HG03280 (cell line): ENCODE measurements at regions not wholly inside any gene's neighbourhood (a gene's known extent, or its start where the extent isn't known, plus 50 kb on each side); places are given as distances from the start of the nearest gene placed in this dataset.

Source experiments
- ATAC-seq: cut with Tn5 transposase; IDR thresholded peaks from one replicate; pipeline ENCODE4 v1.9.1; 2021; ENCODE audit warnings: mild to moderate bottlenecking, moderate library complexity; ENCODE audit not compliant: unreplicated experiment

DNA sequence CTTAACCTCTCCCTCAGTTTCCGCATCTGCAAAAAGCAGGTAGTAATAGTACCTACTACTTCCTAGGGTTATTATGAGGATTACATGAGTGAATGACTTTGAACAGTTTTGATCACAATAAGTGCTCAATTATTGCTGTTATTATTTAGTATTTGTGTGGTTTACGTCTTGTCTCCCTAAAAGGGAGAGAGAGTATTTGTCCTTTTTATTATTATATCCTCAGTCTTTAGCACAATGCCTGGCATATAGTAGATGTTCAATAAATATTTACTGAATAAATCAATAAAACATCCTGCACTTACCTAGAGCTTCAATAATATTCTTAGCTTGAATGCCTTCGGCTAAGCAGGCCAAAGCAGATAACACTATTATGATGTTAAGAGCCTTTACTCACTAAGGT, 160.0 kb downstream of the TANC2 start:
- ATAC-seq, result no peak

DNA sequence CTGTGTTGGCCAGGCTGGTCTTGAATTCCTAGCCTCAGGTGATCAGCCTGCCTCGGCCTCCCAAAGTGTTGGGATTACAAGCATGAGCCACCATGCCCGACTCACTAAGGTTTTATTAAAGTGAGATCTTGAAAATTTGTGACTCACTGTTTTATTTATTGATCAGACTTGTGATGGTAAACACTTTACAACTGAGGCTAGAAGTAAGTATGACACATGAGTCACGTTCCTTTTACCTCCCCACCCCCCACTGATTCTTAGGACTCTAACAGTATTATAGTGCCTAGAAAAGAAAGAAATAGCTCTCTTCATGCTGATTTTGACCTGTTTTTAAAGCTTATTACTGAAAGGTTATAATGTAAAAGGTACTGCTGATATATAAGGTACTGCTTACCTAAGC, 160.6 kb downstream of the TANC2 start:
- ATAC-seq, result no peak

DNA sequence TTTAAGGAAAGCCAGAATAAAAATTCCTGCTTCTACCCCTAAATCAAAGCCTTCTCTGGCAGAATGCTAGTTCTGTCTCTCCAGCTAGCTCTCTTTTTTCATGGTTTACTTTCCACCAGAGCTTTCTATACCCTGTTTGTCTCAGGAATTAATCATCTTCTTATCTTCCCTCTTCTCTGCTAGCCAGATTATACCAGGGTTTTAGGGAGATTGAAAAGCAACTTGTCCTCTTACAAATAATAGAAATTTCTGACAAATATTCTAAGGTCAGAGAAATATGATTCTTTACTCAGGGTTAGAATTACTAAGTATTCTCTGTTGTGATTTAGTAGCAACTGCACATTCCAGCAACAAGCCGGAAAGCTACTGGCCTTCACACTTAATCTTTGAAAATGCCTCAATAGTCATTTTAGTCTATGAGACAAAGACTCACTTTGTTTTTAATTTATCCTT, 166.4 kb downstream of the TANC2 start:
- no peak for ATAC-seq

DNA sequence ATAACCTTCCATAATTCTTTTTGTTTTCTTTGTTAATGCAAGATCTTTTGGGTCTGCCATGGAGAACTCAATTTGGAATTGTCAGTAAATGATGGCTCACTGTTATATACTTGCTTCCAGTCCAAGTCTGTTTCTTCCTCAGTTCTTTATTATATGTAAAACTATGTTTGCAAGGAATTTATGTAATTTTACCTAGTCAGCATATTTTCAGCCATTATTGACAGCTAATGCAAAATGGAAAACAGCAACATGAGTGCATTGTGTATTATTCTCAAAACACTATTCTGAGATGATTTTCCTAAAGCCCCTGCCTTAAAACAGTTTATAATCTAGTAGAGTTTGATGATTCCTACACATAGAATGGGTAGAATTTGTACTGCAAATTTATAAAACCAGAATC, 167.5 kb downstream of the TANC2 start:
- ATAC-seq, result no peak

DNA sequence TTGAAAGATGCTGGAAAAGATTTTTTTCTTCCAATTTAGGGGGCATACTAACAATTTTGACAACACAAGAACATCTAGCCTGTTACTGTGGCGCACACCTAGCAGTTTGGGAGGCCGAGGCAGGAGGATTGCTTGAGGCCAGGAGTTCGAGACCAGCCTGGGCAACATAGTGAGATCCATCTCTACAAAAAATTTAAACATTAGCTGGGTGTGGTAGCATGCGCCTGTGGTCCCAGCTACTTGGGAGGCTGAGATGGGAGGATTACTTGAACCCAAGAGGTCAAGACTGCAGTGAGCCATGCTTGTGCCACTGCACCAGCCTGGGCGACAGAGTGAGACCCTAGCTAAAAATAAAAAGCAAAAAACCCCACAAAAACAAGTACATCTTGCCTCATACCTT, 168.8 kb downstream of the TANC2 start:
- no peak for ATAC-seq

DNA sequence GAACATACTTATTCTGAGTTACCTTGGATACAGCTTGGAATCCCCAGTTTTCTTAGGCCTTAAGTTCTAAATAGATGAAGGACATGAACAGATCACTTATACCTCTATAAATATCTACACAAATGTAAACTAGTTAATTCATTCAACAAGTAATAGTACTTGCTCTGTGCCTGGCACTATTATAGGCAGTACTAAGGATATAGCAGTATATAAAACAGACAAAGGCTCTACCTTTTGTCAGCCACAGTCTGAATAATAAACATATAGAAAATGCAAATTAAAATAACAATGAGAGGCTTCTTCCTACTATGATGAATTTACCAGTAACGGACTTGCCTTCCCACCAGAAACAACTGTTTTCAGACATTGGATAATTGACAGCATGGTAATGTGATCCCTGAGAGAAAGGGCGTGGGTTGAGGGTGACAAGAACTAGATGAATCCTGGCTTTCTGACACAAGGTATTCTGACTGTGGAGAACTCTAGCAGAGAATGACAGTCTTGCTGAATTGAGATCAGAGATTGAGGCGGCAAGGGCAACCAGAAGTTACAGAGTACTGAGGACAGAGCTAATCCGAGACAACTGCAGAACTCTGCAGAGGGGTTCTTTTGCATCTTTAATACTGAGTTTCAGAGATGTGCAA, 170.5 kb downstream of the TANC2 start:
- ATAC-seq, result no peak

DNA sequence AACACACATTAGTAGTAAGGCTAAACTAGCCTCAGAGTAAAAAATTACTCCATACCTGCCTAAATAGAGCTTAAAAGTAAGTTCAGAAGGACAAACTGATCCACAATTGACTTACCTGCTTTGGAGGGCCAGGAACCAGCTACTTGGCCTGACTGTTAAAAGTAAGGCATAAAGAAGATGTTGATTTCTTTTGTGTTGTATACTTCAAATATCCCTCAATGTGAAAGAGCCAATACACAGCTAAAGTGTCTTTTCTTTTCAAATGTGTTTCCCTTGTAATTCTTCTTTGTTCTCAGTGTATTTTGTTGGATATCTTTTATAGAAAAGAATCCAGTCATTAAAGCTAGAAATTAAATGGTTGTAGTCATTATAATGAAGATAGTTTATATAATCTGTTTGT, 171.1 kb downstream of the TANC2 start:
- ATAC-seq, result no peak

DNA sequence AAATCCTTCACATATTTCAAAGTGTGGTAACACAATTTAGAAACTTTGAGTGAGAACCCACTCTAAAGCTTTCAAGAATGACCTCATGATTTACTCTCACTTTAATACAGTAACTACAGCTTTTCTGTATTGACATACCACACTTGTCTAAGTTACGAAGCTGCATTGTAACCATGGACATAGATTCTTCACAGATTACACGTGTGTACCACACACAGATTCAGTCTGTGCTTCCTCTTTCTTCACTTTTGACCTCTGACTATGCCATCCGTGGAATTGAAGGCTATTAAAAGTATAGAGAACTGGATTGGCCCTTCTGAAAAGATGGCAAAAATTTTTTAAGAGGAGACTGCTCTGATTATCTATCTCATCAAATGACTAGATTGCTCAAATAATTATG, 172.7 kb downstream of the TANC2 start:
- no peak for ATAC-seq

DNA sequence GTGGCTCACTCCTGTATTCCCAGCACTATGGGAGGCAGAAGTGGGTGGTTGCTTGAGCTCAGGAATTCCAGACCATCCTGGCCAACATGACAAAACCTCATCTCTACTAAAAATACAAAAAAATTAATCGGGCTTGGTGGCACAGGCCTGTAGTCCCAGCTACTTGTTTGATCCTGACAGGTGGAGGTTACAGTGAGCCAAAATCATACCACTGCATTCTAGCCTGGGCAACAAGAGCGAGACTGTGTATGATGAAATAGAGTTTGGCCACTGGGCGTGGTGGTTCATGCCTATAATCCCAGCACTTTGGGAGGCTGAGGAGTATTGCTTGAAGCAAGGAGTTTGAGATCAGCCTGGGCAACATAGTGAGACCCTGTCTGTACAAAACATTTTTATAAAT, 173.3 kb downstream of the TANC2 start:
- no peak for ATAC-seq

DNA sequence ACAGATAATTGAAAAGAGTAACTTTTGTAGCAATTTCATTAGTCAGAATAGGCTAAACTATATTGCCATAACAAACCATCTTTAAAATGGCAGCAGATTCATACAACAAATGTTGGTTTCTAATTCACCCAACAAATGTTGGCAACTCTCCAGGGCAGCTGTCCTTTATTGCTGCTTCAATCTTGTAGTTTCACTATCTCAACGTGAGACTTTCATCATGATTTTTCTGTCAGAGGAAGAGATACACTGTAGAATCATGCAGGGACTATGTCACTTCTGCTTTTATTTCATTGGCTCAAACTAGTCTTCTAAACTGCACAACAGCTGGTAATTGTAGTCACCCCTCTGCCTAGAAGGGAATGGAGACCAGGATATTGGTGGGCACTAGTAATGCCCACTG, 174.2 kb downstream of the TANC2 start:
- peak; percentile 64 for ATAC-seq

DNA sequence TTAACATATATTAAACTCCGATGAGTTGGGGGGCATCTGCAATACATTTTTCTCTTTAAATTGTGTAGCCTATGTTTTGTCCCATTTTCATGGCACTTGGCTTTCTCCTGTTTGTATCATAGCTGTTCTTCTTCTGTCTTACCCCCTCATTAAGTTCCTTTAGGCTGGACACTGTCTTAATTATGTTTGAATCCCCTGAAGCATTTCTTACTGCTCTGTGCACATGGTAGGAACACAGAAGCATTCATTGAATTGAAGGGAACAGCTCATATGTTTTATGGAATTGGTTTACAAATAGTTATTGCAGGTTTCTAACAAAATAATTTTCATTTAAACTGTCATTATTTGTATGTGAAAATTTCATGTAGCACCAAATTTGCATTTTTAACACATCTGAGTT, 176.8 kb downstream of the TANC2 start:
- no peak for ATAC-seq

DNA sequence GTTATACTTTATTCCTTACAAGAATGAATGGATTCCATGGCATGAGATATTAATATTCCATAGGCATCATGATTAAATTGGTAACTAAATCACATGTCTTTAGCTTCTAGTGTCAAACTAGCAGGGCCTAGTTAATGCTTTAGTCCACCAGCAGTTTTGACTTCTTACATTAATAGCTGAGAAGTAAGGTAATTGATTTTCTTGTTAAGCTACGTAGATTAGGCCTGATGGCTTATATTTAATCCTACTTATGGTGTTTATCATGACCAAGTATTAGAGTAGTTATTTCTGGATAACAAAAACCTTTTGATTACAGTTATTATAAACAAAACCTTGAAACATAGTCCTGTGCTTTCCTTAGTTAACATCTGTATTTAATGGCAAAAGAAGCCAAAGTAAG, 184.5 kb downstream of the TANC2 start:
- ATAC-seq, result no peak

DNA sequence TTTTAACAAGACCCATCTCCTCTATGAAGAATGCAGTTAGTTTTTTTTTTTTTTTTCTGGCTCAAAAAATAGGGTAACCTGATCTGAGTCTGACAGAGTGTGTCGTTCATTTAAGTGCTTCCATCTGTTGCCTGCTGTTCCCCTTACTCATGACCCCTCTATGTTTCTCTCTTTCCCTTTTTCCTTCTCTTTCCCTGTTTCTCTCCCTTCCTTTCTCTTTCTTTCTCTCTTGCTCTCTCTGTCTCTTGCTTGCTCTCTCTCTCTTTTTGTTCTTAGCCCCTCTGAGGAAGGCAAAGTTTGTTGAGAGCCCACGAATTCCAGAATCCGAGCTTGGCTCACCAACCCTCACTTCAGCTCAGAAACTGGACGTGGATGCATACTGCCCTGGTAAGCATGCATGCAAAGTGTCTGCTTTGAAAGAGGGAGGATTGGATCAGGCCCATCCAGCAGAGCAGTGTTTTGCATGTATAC, 185.0 kb downstream of the TANC2 start:
- ATAC-seq, result no peak

DNA sequence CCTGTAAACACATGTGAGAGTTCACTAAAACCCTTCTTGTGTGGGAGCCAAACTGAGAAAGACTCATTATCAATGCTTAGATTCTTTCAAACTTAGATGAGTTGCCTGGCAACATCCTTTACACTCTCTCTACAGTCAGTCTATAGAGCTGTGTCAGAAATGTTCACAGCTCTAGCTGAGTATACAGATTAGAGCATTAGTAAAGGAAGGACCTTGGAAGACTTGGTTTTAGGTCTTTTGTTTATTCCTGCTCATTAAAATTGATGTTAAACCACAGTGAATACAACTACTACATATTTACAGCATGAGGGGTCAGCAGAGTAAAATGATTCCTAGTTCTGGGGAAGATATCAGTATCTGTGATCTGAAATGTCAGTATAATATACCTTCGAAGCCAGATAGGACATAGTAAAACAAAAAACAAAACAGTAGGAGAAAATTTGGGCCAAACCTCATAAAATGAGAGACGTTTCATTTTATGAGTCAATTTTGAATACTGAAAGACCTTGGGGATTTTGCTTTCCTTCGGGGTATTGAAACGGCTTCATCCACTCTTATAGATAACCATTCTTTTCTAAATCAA, 186.0 kb downstream of the TANC2 start:
- ATAC-seq, result no peak

DNA sequence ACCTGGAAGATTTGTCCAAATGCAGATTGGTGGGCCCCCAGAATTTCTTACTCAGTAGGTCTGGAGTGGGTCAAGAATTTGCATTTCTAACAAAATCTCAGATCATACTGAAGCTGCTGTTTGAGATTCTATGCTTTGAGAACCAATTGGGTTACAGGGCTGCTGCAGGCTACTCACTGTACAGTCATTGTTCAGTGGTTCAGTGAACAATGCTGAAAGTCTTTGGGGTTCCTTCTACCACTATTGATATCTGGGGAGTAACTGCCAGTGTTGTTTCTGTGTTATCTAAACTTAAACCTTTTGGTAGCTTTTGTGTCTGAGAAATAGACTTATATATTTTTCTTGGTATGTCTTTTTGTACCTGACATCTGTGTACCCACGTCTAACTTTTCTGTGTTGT, 187.5 kb downstream of the TANC2 start:
- ATAC-seq, result no peak

DNA sequence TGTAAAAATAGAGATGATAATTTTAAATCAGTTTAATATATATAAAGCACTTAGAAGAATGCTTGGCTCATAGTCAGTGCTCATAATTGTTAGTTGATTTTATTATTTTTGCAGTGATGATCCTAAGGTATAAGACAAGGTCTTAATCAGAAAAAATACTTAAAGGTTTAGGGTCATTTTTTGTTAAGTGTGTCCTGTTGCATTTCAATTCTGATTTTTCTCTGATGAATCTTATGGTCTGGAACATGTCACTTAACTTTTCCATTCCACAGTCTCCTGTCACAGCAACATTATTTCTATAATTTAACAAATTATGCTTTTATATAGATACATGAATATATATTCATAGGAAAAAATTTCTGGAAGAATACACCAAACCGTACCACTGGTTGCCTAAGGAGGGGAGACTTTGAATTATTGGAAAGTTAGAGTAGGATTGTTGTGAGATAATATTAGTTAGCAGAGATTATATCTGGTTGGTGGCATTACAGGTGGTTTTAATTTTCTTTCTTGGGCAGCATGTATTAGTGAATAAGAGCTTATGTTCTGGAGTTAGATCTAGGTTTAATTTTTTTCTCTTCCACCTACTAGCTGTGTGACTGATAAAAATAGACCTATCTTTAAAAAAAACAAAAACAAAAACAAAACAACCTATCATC, 188.7 kb downstream of the TANC2 start:
- no peak for ATAC-seq

DNA sequence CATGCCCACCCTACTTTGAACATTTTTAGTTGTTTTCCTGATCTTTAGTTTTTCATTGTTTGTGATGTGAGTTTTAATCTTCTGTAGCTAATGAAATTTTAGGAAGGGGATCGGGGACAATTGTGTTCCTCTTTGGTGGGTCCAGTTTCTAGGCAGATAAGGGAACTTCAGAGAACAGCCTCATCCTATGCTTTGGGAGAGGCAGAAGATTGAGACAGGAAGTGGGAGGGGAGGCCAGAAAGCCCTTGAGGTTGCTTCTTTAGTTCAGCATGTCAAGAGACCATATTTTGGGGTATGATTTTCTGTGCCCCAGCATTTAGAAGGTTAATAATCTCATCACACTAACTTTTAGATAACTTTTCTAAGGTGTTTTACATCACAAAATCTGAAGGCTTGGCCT, 191.0 kb downstream of the TANC2 start:
- no peak for ATAC-seq

DNA sequence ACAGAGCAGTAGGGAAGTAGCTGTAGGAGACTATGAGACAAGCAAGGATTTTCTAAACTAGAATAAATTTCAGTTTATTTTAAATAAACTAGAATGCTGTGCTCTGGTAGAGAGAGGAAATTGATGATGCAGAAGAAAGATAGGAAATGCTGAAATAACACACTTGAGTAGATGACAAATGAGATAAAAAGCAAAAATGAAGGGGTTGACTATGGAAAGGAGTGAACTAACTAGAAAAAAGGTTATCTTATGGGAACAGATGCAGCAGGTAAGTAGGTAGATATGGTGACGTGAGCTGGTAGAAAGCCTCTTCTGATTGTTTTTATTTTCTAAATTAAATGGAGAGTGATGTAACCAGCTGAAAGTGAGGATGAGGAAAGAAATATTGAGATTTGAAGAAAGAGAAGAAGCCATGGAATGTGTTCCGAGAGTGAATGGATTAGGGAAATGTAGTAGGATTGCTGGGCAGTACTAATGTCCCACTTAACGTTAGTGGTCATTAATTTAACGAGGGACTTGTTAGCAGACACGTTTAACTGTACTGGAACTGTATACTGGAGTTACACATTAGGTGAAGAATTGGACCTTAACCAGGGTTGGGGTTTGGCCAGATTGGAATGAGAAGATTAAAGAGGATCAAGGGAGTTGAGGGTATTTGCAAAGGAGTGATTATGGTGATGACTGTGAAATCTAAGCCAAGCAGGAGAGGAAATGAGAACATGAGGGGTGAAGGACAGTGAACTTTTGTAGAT, 196.5 kb downstream of the TANC2 start:
- ATAC-seq, result no peak

DNA sequence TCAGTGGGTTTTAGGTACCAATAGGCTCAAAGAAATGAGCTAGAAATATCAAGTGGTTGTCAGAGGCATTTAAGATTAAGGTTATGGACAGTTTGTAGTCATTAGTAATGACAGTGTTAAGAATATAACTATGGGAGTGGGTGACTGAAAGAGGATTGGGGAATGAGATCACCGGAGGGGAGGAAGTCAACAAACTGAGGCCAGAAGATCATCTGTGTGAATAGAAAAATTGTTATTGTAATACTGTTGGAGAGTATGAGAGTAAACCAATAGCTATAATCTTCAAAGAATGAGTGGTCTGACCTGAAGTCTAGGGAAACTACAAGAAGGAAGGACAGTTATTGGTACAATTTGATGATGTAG, 197.1 kb downstream of the TANC2 start:
- no peak for ATAC-seq

DNA sequence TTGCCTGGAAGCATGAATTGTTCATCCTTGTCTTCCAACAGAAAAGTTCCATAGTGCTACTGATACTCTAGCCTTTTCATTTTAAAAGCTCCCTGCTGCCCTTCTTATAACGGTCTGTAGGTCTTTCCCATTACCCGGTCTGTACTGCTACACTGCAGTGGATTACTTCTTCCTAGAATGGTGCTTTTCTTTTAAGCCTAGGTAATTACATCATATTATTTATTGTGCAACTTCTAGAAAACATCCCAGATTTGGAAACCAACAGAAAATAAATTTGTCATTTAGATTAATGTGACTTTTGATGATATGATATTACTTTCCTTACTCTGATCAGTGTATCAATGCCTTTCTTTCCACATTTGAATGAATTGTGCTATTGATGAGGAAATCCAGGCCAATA, 199.4 kb downstream of the TANC2 start:
- no peak for ATAC-seq

DNA sequence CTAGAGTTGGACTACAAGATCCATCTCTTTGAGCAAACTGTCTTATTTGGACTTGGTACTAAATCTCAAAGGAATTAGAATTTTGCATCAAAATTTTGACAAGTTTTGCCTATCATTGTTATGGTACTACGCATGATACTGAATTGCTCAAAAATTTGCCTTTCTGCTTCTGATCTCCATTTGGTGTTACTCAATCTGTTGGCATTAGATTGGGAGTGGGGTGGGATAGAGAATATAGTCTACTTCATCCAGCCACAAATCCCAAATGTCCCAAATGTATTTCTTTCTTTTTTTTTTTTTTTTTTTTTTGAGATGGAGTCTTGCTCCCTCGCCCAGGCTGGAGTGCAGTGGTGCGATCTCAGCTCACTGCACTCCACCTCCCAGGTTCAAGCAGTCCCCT, 204.8 kb downstream of the TANC2 start:
- no peak for ATAC-seq
